ENCODE measurements at regions not wholly inside any gene's neighbourhood (a gene's known extent, or its start where the extent isn't known, plus 50 kb on each side); places are given as distances from the start of the nearest gene placed in this dataset.

- TF ChIP-seq ZBTB7A (IDR thresholded peaks at IDR 0.05; ENCODE audit: low read depth) = no peak
- no peak for TF ChIP-seq TAF1 (IDR thresholded peaks at IDR 0.05; ENCODE audit: low read depth)
- TF ChIP-seq, protein P1, sequence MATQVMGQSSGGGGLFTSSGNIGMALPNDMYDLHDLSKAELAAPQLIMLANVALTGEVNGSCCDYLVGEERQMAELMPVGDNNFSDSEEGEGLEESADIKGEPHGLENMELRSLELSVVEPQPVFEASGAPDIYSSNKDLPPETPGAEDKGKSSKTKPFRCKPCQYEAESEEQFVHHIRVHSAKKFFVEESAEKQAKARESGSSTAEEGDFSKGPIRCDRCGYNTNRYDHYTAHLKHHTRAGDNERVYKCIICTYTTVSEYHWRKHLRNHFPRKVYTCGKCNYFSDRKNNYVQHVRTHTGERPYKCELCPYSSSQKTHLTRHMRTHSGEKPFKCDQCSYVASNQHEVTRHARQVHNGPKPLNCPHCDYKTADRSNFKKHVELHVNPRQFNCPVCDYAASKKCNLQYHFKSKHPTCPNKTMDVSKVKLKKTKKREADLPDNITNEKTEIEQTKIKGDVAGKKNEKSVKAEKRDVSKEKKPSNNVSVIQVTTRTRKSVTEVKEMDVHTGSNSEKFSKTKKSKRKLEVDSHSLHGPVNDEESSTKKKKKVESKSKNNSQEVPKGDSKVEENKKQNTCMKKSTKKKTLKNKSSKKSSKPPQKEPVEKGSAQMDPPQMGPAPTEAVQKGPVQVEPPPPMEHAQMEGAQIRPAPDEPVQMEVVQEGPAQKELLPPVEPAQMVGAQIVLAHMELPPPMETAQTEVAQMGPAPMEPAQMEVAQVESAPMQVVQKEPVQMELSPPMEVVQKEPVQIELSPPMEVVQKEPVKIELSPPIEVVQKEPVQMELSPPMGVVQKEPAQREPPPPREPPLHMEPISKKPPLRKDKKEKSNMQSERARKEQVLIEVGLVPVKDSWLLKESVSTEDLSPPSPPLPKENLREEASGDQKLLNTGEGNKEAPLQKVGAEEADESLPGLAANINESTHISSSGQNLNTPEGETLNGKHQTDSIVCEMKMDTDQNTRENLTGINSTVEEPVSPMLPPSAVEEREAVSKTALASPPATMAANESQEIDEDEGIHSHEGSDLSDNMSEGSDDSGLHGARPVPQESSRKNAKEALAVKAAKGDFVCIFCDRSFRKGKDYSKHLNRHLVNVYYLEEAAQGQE (IDR thresholded peaks at IDR 0.05; ENCODE audit: low read depth) = no peak
These were observed 101.9 kb downstream of the CT47B1 start for GRCh38 chrX:120773801-120774200.
